ENCODE measurements at regions not wholly inside any gene's neighbourhood (a gene's known extent, or its start where the extent isn't known, plus 50 kb on each side); places are given as distances from the start of the nearest gene placed in this dataset.

DNA sequence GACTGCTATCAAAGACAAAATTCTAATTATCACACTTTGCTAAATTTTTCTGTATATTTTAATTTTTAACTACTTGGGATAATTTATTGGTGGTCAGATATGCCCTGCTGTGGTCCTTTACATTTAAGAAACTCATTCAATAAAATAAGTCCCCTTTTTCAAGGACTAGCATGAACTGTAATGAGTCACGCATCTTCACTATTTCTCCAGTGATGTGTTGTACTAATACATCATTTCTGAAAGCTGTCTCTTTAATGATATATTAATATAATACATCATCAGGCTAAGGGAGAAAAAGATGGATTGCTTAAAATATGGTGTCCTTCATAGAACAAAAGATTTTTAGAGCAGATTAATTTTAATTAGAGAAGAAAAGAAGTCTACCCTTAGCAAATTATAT, 901.4 kb downstream of the DIPK2A start:
- Histone ChIP-seq H3K9me3 (no peaks in the 10 kb centered on the region), H3K4me1 (replicated peaks) (no peaks in the 10 kb centered on the region), H3K36me3 (no peaks in the 10 kb centered on the region), H3K27ac (no peak overlapping the region), H3K27me3 (replicated peaks; ENCODE audit: insufficient read depth) (no peaks in the 10 kb centered on the region), H3K4me3 (no peak overlapping the region)
- intact Hi-C loops (cut with DNase I), result no loop called here
- no peak for TF ChIP-seq CTCF (IDR thresholded peaks at IDR 0.05)
- TF ChIP-seq POLR2A (IDR thresholded peaks at IDR 0.05), result no peak
- TF ChIP-seq POLR2AphosphoS5 (IDR thresholded peaks at IDR 0.05), result no peak
- 100% methylated on average over 1 of the region's 1 CpG for WGBS
- DNase-seq (ENCODE audit: low spot score), result no peak

DNA sequence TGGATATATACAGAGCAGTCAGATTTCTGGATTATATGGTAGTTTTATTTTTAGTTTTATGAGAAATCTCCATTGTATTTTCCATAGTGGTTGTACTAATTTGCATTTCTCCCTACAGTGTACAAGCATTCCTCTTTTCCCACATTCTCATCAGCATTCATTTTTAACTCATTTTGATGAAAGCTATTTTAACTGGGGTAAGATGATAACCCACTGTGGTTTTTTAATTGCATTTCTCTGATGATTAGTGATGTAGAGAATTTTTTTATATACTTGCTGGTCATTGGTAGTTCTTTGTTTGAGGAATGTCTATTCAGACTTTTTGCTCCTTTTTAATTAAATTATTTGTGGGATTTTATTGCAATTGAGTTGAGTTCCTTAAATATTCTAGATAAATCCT, 903.6 kb downstream of the DIPK2A start:
- Histone ChIP-seq H3K9me3 (no peaks in the 10 kb centered on the region), H3K27ac (no peak overlapping the region), H3K4me3 (no peak overlapping the region), H3K4me1 (replicated peaks) (no peaks in the 10 kb centered on the region), H3K36me3 (no peaks in the 10 kb centered on the region), H3K27me3 (replicated peaks; ENCODE audit: insufficient read depth) (no peaks in the 10 kb centered on the region)
- intact Hi-C loops (cut with DNase I), result no loop called here
- TF ChIP-seq POLR2A (IDR thresholded peaks at IDR 0.05), result no peak
- TF ChIP-seq POLR2AphosphoS5 (IDR thresholded peaks at IDR 0.05), result no peak
- TF ChIP-seq CTCF (IDR thresholded peaks at IDR 0.05), result no peak
- no peak for DNase-seq (ENCODE audit: low spot score)

DNA sequence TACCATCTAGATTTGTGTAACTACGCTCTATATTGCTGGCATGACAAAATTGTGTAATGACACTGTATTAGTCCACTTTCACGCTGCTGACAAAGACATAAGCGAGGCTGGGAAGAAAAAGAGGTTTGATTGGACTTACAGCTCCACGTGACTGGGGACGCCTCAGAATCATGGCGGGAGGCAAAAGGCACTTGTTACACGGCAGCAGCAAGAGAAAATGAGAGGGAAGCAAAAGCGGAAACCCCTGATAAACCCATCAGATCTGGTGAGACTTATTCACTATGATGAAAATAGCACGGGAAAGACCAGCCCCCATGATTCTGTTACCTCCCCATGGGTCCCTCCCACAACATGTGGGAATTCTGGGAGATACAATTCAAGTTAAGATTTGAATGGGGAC, 905.7 kb downstream of the DIPK2A start:
- DNase-seq (ENCODE audit: low spot score), result no peak
- Histone ChIP-seq H3K36me3 (no peaks in the 10 kb centered on the region), H3K9me3 (no peaks in the 10 kb centered on the region), H3K27ac (no peak overlapping the region), H3K27me3 (replicated peaks; ENCODE audit: insufficient read depth) (no peaks in the 10 kb centered on the region), H3K4me3 (no peak overlapping the region), H3K4me1 (replicated peaks) (no peaks in the 10 kb centered on the region)
- WGBS, result 96% methylated on average over 9 of the region's 9 CpGs
- intact Hi-C loops (cut with DNase I), result no loop called here
- no peak for TF ChIP-seq POLR2A (IDR thresholded peaks at IDR 0.05)
- no peak for TF ChIP-seq POLR2AphosphoS5 (IDR thresholded peaks at IDR 0.05)
- no peak for TF ChIP-seq CTCF (IDR thresholded peaks at IDR 0.05)

DNA sequence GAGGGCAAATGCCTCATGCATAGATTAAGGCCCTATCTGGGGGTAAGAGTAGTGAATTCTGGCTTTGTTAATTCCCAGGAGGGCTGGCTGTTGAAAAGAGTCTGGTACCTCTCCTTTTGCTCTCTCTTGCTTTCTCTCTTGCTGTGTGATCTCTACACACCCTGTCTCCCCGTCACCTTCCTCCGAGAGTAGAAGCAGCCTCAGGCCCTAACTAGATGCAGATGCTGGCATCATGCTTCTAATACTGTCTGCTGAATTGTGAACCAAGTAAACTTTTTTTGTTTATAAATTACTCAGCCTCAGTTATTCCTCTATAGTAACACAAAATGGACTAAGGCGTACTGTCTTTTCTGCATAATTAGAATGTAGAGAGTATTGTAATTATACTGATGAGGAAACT, 908.1 kb downstream of the DIPK2A start:
- no peak overlapping the region for H3K4me3 ChIP-seq
- no peak for DNase-seq (ENCODE audit: low spot score)
- intact Hi-C loops (cut with DNase I), result no loop called here
- H3K4me1 ChIP-seq (replicated peaks), result no peaks in the 10 kb centered on the region
- no peaks in the 10 kb centered on the region for H3K9me3 ChIP-seq
- no peaks in the 10 kb centered on the region for H3K27me3 ChIP-seq (replicated peaks; ENCODE audit: insufficient read depth)
- H3K36me3 ChIP-seq, result no peaks in the 10 kb centered on the region
- 95% methylated on average over 3 of the region's 3 CpGs for WGBS
- TF ChIP-seq CTCF (IDR thresholded peaks at IDR 0.05) (no peak), POLR2A (IDR thresholded peaks at IDR 0.05) (no peak), POLR2AphosphoS5 (IDR thresholded peaks at IDR 0.05) (no peak)
- H3K27ac ChIP-seq, result no peak overlapping the region

DNA sequence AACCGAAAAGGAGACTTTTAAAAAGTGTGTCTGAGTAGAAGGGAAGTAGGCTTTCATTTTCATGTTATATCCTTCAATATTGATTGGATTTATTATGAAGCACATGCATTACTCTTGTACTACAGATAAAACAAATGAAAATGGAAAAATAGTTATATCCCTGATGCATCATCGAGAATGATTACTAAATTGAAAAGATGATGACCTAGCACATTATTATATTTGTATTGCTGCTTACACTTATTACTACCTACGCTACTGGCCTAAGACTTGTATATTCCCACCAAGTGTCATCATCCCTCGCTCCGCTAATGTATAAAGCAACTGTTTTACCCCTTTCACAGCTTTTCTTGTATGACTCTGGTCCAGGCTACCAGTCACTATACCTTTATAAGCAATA, 922.4 kb downstream of the DIPK2A start:
- no peaks in the 10 kb centered on the region for H3K9me3 ChIP-seq
- H3K27me3 ChIP-seq (replicated peaks; ENCODE audit: insufficient read depth), result no peaks in the 10 kb centered on the region
- H3K4me1 ChIP-seq (replicated peaks), result no peaks in the 10 kb centered on the region
- H3K4me3 ChIP-seq, result no peak overlapping the region
- intact Hi-C loops (cut with DNase I), result no loop called here
- TF ChIP-seq POLR2AphosphoS5 (IDR thresholded peaks at IDR 0.05) (no peak), POLR2A (IDR thresholded peaks at IDR 0.05) (no peak), CTCF (IDR thresholded peaks at IDR 0.05) (no peak)
- no peak for DNase-seq (ENCODE audit: low spot score)
- H3K27ac ChIP-seq, result no peak overlapping the region
- H3K36me3 ChIP-seq, result no peaks in the 10 kb centered on the region
- WGBS, result 91% methylated on average over 5 of the region's 5 CpGs
